NCI-H2171 treated with DMSO at 0.1 percent for 48 hours (cell line): ENCODE measurements at regions not wholly inside any gene's neighbourhood (a gene's known extent, or its start where the extent isn't known, plus 50 kb on each side); places are given as distances from the start of the nearest gene placed in this dataset.

Experiments used
- DNase-seq: peaks from one replicate; lab custom pipeline; 2025; lab: John Stamatoyannopoulos, UW

- no peak for DNase-seq
Measured at GRCh38 chr20:40393197-40394079, 295.6 kb downstream of the MAFB start.

DNA sequence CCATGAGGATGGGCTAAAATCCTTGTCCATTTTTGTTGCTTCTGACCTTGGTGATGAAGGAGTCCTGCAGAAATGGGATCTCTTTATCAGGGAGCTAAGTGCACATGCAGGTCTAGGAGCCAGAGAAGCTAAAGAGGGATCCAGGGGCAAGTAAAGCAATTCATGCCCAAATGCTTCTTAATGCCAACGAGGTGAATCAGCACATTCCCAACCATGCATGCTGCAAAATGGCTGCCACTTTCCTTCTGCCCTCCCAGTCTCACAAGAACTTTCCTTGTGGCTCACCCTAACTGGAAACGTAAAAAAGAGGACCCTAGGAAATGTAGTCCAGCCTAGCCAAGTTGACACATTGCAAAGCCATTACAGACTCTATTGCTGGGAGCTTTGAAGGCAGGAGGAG is 298.4 kb downstream of the MAFB start:
- DNase-seq: no peak

DNA sequence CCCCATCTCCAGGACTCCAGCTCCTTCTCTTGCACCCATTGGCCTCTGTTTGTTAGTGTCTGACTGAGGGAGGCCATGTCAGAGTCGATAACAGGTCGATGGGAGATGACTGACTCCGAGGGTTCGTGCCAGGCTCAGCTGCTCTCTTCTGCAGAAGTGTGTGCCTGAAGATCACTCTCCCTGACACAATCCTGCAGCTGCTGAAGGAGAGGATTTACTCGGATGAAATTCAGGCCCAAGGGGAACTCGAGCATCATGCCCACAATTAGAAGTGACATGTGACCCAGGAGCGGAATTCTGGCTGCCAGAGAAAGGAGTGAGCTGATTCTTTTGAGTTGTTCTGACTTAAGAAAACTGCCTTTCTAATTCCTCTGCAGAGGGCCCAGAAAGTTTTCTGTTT is 318.2 kb downstream of the MAFB start:
- DNase-seq: no peak

GRCh38 chr20:40368876-40369275 is 320.2 kb downstream of the MAFB start:
- no peak for DNase-seq

- DNase-seq: no peak
Measured at GRCh38 chr20:40361916-40362315, 327.1 kb downstream of the MAFB start.

DNA sequence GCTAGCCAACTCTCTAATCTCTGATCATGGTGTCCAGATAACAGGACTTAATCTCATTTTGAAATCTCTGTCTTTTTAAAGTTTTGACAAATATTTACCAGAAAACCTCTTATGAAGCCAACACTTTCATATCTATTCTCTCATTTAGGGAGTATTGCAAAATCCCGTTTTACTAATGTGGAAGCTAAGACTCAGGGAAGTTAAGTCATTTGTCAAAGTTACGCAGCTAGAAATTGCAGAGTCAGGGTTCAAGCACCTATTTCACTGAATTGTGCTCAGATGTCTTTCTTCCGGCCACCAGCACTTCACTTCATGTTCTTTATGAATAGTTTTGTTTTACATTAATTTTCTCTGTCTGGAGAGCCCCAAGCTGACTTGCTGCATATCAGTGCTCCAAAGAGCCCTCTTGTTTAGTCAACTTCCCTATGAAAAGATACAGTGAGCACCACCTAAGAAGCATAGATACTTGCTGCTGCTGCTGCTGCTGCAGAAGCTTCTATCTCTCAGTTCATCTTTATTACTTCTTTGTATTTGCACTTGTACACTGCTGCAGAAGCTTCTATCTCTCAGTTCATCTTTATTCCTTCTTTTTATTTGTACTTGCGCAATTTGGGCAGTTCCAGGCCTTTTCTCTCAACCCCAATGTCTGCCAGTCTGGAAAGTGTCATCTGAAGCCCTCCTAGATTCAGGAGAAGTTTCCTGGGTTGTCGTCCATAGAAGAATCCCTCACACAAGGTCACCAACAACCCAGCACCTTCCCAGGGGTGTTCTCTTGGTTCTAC is 329.7 kb downstream of the MAFB start:
- DNase-seq: no peak

DNA sequence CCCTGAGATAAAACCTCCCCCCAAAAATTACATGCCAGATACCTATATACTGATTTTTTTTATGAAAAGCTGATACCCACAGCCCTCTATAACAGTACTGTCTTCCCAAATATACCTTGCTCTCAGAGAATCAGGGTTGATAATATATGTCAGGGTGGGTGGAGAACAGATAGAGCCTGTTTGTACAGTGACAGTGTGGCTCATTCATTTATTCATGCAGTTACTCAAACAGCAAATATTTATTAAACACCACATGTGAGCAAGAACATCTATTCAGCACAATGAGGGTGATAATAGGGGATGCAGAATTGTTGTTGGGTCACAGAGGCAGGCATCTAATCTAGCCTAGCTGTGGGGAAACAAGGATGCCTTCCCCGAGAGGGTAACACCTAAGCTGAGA is 334.2 kb downstream of the MAFB start:
- DNase-seq: no peak

DNA sequence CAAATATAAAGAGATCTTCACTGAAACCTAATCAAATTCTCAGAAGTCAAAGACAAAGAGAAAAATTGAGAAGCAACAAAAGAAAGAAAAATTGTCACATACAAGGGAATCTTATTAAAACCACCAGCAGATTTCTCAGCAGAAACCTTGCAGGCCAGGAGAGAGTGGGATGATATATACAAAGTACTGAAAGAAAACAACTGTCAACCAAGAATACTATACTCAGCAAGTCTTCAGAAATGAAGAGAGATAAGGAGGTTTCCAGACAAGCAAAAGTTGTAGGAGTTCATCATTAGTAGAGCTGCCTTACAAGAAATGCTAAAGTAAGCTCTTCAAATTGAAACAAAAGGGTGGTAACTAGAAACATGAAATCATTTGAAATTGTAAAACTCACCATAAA is 345.6 kb downstream of the MAFB start:
- no peak for DNase-seq

DNA sequence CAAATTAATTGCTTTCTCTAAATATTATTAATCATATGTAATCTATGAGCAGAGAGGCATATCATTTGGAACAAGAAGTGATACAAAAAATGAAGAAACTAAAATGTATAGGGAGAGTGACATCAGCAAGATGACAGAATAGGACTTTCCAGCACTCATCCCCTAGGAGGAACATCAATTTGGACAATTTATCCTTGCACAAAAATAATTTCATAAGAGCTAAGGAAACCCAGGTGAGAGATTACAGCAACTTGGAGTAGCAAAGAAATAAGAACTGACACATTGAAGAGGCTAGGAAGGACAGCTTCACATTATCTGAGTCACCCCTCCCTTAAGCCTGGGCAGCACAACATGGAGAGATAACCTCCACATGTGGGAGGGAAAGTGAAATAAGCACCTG is 347.5 kb downstream of the MAFB start:
- DNase-seq: no peak

GRCh38 chr20:40339661-40340449 is 349.2 kb downstream of the MAFB start:
- DNase-seq: no peak

DNA sequence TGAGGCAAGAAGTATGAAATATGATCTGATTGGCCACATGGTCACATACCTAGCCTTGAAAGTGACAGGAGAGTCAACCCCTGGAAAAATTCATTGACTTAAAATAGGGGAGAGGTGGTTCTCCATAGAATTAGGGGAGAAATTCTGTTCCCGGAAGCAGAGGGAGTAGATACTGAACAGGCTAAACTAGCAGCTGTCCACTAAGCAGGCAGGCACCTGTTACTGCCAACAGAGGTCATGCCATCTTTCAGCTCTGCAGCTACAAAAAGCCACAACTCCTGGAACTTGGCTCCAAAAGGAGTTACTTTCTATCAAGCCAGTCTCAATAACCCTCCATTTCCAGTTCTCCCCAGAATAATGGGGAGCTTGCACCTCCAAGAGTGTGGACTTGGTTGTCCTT is 352.5 kb downstream of the MAFB start:
- peak; percentile 7 for DNase-seq

- DNase-seq: no peak
Measured at GRCh38 chr20:40335901-40336351, 353.1 kb downstream of the MAFB start.

GRCh38 chr20:40335437-40335836 is 353.6 kb downstream of the MAFB start:
- DNase-seq: no peak

DNA sequence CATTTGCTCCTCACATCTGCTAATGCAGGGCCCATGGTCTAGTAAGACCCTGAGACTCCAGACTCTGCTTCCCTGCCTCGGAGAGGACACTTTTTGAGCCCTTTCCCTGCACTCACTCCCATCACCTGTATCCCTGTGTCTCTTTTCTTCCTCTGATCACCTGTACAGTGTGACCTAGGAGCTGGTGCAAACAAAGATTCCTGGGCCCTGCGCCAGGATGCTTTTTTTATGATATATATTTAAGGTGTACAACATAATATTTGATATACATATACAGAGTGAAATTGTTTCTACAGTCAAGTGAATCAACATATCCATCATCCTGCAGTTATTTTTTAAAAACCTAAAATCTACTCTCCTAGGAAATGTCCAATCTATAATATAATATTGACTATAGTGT is 355.4 kb downstream of the MAFB start:
- no peak for DNase-seq

GRCh38 chr20:40331807-40332560 is 357.1 kb downstream of the MAFB start:
- DNase-seq: no peak

DNA sequence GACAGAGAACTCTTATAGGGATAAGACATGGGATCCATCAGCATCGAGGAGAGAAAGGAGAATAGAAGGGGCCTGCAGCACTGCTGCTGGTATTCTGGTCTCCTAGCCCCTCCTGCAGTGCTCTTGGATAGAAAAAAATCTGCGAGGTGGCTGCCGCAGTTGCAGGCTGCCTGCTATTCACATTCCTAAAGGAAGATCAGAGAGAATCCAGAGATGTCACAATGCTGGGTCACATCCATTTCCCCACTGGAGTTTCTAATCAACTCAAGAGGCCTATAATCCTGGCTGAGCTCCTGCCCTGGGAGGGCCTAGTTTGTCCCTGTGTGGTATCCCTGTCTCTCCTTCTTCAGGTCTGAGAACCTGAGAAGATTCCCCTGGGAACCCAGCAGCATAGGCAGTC is 357.8 kb downstream of the MAFB start:
- DNase-seq: no peak

- DNase-seq: no peak
Measured at GRCh38 chr20:40329321-40329720, 359.7 kb downstream of the MAFB start.

DNA sequence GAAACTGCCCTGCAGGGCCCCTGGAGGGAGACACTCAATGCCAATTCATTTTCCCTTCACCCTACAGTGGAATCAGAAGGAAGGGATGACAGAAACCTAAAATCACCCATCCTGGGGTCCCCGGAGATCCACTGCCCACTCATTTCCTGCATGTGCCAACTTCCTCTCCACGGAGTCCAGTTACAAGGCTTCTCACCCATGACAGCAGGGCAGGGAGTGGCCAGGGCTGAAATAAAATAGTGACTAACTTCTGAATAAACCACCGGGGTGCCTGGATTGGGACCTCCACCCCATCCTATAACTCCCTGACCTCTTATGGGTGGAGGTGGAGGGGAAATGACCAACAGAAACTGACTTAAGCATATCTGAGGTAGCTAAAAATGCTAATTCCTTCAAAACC is 362.3 kb downstream of the MAFB start:
- DNase-seq: no peak

GRCh38 chr20:40325006-40325568 is 363.9 kb downstream of the MAFB start:
- DNase-seq: no peak

- peak; percentile 12 for DNase-seq
Measured at GRCh38 chr20:40323361-40323794, 365.7 kb downstream of the MAFB start.

- DNase-seq: no peak
Measured at GRCh38 chr20:40322941-40323340, 366.1 kb downstream of the MAFB start.
